Gastroesophageal sphincter (tissue), 3 donors: ENCODE measurements at regions not wholly inside any gene's neighbourhood (a gene's known extent, or its start where the extent isn't known, plus 50 kb on each side); places are given as distances from the start of the nearest gene placed in this dataset.

Experiments
- EP300 ChIP-seq: sonication (generic); formaldehyde crosslinking; IDR thresholded peaks from one replicate; pipeline ENCODE4 v1.6.1; 2017; ENCODE audit warnings: antibody characterized with exemption, mild to moderate bottlenecking
- POLR2A ChIP-seq, 2 donors: fragments of 450-650 bp; IDR thresholded peaks; one replicate each; pipeline ENCODE4 v1.6.1; 2017; ENCODE audit warnings: antibody characterized with exemption in 2 of 2, mild to moderate bottlenecking in 2 of 2, moderate library complexity in 1 of 2
- POLR2AphosphoS5 ChIP-seq: sonication (generic); formaldehyde crosslinking; IDR thresholded peaks from one replicate; pipeline ENCODE4 v1.6.1; 2017; ENCODE audit warnings: antibody characterized with exemption
- TF ChIP-seq, protein P1 (sequence below), 4 experiments: fragments of 200-600 bp in 2 of 4; fragments of 450-650 bp in 2 of 4; sonication (generic) in 1 of 4; IDR thresholded peaks; one replicate each; pipeline ENCODE4 v1.5.1; 2017 to 2019; ENCODE audit warnings: antibody characterized with exemption in 4 of 4, mild to moderate bottlenecking in 2 of 4, moderate library complexity in 2 of 4

DNA sequence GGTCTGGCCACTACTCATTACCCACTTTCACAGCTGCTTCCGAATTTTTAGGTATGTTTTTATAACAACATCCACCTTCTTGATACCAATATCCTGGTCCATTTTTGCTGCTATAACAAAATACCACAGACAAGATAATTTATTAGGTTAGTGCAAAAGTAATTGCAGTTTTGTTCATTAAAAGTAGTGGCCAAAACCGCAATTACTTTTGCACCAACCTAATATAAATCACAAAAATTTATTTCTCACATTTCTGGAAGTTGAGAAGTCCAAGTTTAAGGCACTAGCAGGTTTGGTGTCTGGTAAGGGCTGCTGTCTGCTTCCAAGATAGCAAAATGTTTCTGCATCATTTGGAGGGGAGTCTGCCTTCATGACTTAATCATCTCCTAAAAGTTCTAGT, 624.7 kb upstream of the ALCAM start:
- TF ChIP-seq, protein P1, sequence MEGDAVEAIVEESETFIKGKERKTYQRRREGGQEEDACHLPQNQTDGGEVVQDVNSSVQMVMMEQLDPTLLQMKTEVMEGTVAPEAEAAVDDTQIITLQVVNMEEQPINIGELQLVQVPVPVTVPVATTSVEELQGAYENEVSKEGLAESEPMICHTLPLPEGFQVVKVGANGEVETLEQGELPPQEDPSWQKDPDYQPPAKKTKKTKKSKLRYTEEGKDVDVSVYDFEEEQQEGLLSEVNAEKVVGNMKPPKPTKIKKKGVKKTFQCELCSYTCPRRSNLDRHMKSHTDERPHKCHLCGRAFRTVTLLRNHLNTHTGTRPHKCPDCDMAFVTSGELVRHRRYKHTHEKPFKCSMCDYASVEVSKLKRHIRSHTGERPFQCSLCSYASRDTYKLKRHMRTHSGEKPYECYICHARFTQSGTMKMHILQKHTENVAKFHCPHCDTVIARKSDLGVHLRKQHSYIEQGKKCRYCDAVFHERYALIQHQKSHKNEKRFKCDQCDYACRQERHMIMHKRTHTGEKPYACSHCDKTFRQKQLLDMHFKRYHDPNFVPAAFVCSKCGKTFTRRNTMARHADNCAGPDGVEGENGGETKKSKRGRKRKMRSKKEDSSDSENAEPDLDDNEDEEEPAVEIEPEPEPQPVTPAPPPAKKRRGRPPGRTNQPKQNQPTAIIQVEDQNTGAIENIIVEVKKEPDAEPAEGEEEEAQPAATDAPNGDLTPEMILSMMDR (IDR thresholded peaks at IDR 0.05), result no peak
- TF ChIP-seq POLR2AphosphoS5, result no peak
- TF ChIP-seq EP300, result no peak
- TF ChIP-seq POLR2A (IDR thresholded peaks at IDR 0.05), result no peak
